ENCODE measurements at regions not wholly inside any gene's neighbourhood (a gene's known extent, or its start where the extent isn't known, plus 50 kb on each side); places are given as distances from the start of the nearest gene placed in this dataset.

GRCh38 chr20:61061981-61062380 lies 190.1 kb upstream of the CDH4 start:
- Histone ChIP-seq H3K9me2 (replicated peaks; ENCODE audit: insufficient read depth, low read length) (no peaks in the 10 kb centered on the region), H4K20me1 (ENCODE audit: low read depth, low read length) (no peaks in the 10 kb centered on the region), H3F3A (ENCODE audit: insufficient read depth) (no peaks in the 10 kb centered on the region), H3K79me2 (ENCODE audit: insufficient read depth, low read length) (no peaks in the 10 kb centered on the region), H3K4me2 (ENCODE audit: low read depth, low read length, poor library complexity, severe bottlenecking) (no peak overlapping the region), H3K9ac (ENCODE audit: low read length) (no peak overlapping the region), H3K27me3 (ENCODE audit: low read length) (no peaks in the 10 kb centered on the region), H2AFZ (ENCODE audit: low read depth, low read length, severe bottlenecking) (no peak overlapping the region), H3K27ac (ENCODE audit: low read depth, low read length) (no peak overlapping the region), H3K9me3 (ENCODE audit: insufficient read depth, low read length) (no peaks in the 10 kb centered on the region), H3K4me3 (ENCODE audit: insufficient read depth, low read length, poor library complexity, severe bottlenecking) (no peak overlapping the region), H3K36me3 (ENCODE audit: low read length) (no peaks in the 10 kb centered on the region)
- TF ChIP-seq CTCF (IDR thresholded peaks at IDR 0.05; ENCODE audit: insufficient read depth, low read length, poor library complexity, severe bottlenecking) (no peak), EZH2phosphoT487 (conservative IDR thresholded peaks at IDR 0.05; ENCODE audit: low read length) (no peak)

DNA sequence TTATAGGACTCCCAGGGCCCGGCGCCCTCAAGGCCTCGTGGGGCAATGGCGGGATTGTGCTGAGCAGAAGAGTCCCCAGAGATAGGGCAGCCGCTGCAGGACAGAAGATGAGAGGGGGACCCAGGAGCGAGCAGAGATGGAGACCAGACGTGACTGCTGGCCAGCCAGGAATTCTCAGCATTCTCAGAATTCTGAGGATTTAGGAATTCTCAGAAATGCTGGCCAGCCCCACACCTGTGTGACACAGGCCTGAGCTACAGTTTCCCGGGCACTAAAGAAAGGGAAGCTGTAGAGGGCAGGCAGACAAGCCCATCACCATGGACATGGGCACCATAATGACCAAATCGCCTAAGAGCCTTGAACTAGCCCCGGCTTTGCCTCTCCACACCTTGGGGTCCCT lies 186.2 kb upstream of the CDH4 start:
- Histone ChIP-seq H3K9me3 (ENCODE audit: insufficient read depth, low read length) (no peaks in the 10 kb centered on the region), H3K4me3 (ENCODE audit: insufficient read depth, low read length, poor library complexity, severe bottlenecking) (no peak overlapping the region), H3K27me3 (ENCODE audit: low read length) (no peaks in the 10 kb centered on the region), H3K36me3 (ENCODE audit: low read length) (no peaks in the 10 kb centered on the region), H3K27ac (ENCODE audit: low read depth, low read length) (no peak overlapping the region), H3K9me2 (replicated peaks; ENCODE audit: insufficient read depth, low read length) (no peaks in the 10 kb centered on the region), H4K20me1 (ENCODE audit: low read depth, low read length) (no peaks in the 10 kb centered on the region), H3K9ac (ENCODE audit: low read length) (no peak overlapping the region), H3K4me2 (ENCODE audit: low read depth, low read length, poor library complexity, severe bottlenecking) (no peak overlapping the region), H3F3A (ENCODE audit: insufficient read depth) (no peaks in the 10 kb centered on the region), H2AFZ (ENCODE audit: low read depth, low read length, severe bottlenecking) (no peak overlapping the region), H3K79me2 (ENCODE audit: insufficient read depth, low read length) (no peaks in the 10 kb centered on the region)
- no peak for TF ChIP-seq EZH2phosphoT487 (conservative IDR thresholded peaks at IDR 0.05; ENCODE audit: low read length)
- TF ChIP-seq CTCF (IDR thresholded peaks at IDR 0.05; ENCODE audit: insufficient read depth, low read length, poor library complexity, severe bottlenecking) = no peak

- no peak overlapping the region for H3K27ac ChIP-seq (ENCODE audit: low read depth, low read length)
- H2AFZ ChIP-seq (ENCODE audit: low read depth, low read length, severe bottlenecking) = no peak overlapping the region
- H3K4me2 ChIP-seq (ENCODE audit: low read depth, low read length, poor library complexity, severe bottlenecking) = no peak overlapping the region
- no peaks in the 10 kb centered on the region for H3F3A ChIP-seq (ENCODE audit: insufficient read depth)
- H3K9me3 ChIP-seq (ENCODE audit: insufficient read depth, low read length) = no peaks in the 10 kb centered on the region
- H3K9me2 ChIP-seq (replicated peaks; ENCODE audit: insufficient read depth, low read length) = no peaks in the 10 kb centered on the region
- H3K27me3 ChIP-seq (ENCODE audit: low read length) = no peaks in the 10 kb centered on the region
- no peak overlapping the region for H3K4me3 ChIP-seq (ENCODE audit: insufficient read depth, low read length, poor library complexity, severe bottlenecking)
- H3K36me3 ChIP-seq (ENCODE audit: low read length) = no peaks in the 10 kb centered on the region
- no peak overlapping the region for H3K9ac ChIP-seq (ENCODE audit: low read length)
- TF ChIP-seq CTCF (IDR thresholded peaks at IDR 0.05; ENCODE audit: insufficient read depth, low read length, poor library complexity, severe bottlenecking) (no peak), EZH2phosphoT487 (conservative IDR thresholded peaks at IDR 0.05; ENCODE audit: low read length) (no peak)
- H3K79me2 ChIP-seq (ENCODE audit: insufficient read depth, low read length) = no peaks in the 10 kb centered on the region
- H4K20me1 ChIP-seq (ENCODE audit: low read depth, low read length) = no peaks in the 10 kb centered on the region
Measured at GRCh38 chr20:61066526-61066925, 185.5 kb upstream of the CDH4 start.

DNA sequence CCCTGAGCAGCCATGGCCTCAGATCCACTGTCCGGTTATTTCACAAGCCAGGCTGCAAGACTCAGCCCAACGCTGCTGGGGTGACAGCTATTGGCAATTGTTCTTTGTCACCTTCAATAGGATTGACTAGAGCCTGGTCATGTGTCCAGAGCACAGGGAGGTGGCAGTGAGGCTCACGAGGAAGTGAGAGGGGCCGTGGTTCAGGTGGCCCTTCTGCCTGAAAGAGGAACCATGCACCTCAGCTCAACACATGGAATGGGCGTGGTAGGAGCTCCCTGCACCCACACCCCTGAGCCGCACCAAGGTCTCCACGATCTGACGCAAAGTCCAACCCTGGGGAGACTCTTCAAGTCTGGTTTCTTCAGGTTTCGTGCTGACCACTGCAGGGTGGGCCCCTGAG lies 184.8 kb upstream of the CDH4 start:
- no peak overlapping the region for H3K4me2 ChIP-seq (ENCODE audit: low read depth, low read length, poor library complexity, severe bottlenecking)
- H2AFZ ChIP-seq (ENCODE audit: low read depth, low read length, severe bottlenecking) = no peak overlapping the region
- no peaks in the 10 kb centered on the region for H3K9me2 ChIP-seq (replicated peaks; ENCODE audit: insufficient read depth, low read length)
- no peak overlapping the region for H3K4me3 ChIP-seq (ENCODE audit: insufficient read depth, low read length, poor library complexity, severe bottlenecking)
- no peaks in the 10 kb centered on the region for H3K27me3 ChIP-seq (ENCODE audit: low read length)
- H4K20me1 ChIP-seq (ENCODE audit: low read depth, low read length) = no peaks in the 10 kb centered on the region
- H3K79me2 ChIP-seq (ENCODE audit: insufficient read depth, low read length) = no peaks in the 10 kb centered on the region
- TF ChIP-seq CTCF (IDR thresholded peaks at IDR 0.05; ENCODE audit: insufficient read depth, low read length, poor library complexity, severe bottlenecking) (no peak), EZH2phosphoT487 (conservative IDR thresholded peaks at IDR 0.05; ENCODE audit: low read length) (no peak)
- no peaks in the 10 kb centered on the region for H3F3A ChIP-seq (ENCODE audit: insufficient read depth)
- H3K9me3 ChIP-seq (ENCODE audit: insufficient read depth, low read length) = no peaks in the 10 kb centered on the region
- H3K27ac ChIP-seq (ENCODE audit: low read depth, low read length) = no peak overlapping the region
- no peak overlapping the region for H3K9ac ChIP-seq (ENCODE audit: low read length)
- no peaks in the 10 kb centered on the region for H3K36me3 ChIP-seq (ENCODE audit: low read length)
